Naive thymus-derived CD4-positive, alpha-beta T cell (primary cell): ENCODE measurements at regions not wholly inside any gene's neighbourhood (a gene's known extent, or its start where the extent isn't known, plus 50 kb on each side); places are given as distances from the start of the nearest gene placed in this dataset.

ENCODE experiments used
- ATAC-seq: fragments of 150-1000 bp; cut with Tn5 transposase; 2 replicates; pipeline ENCODE4 v1.10.0; 2021; ENCODE audit warnings: mild to moderate bottlenecking, moderate library complexity
- CTCF ChIA-PET: fragments of 350-600 bp; sonication (Branson Sonifier 250); formaldehyde crosslinking; loops from one replicate; lab custom pipeline; 2021; ENCODE audit warnings: antibody characterized with exemption; lab: Charles Lee
- POLR2A ChIA-PET: fragments of 350-600 bp; sonication (Branson Sonifier 250); formaldehyde crosslinking; loops from one replicate; lab custom pipeline; 2021; ENCODE audit warnings: antibody characterized with exemption, inconsistent platforms; lab: Charles Lee
- DNase-seq, 9 donors: peaks; one replicate each; pipeline versions ENCODE4 v3.0.0 to v3.0.0-alpha.2; 2020 to 2022; ENCODE audit warnings: mixed read lengths in 1 of 9
- H3K27ac ChIP-seq: one replicate; pipeline ENCODE4 v1.7.0; 2013; ENCODE audit warnings: mild to moderate bottlenecking, low read depth, low read length, moderate library complexity
- H3K27me3 ChIP-seq, 2 donors: one replicate each; pipeline ENCODE4 v1.7.0; 2013; ENCODE audit warnings: low read length in 2 of 2, mild to moderate bottlenecking in 2 of 2, moderate library complexity in 2 of 2; ENCODE audit not compliant: control insufficient read depth in 2 of 2, insufficient read depth in 2 of 2
- H3K36me3 ChIP-seq, 3 experiments: 1 replicate in 2 of 3; 2 replicates in 1 of 3; pipeline ENCODE4 v1.7.0; 2013; ENCODE audit warnings: low read length in 3 of 3, mild to moderate bottlenecking in 3 of 3, moderate library complexity in 1 of 3; ENCODE audit not compliant: insufficient read depth in 3 of 3, control insufficient read depth in 2 of 3
- H3K4me1 ChIP-seq, 2 donors: one replicate each; pipeline ENCODE4 v1.7.0; 2013; ENCODE audit warnings: low read length in 2 of 2, mild to moderate bottlenecking in 2 of 2, moderate library complexity in 1 of 2; ENCODE audit not compliant: control insufficient read depth in 2 of 2, insufficient read depth in 2 of 2
- H3K4me3 ChIP-seq: 2 replicates; pipeline ENCODE4 v1.7.0; 2013; ENCODE audit warnings: mild to moderate bottlenecking, low read length
- H3K9me3 ChIP-seq, 3 experiments: 1 replicate in 2 of 3; 2 replicates in 1 of 3; pipeline ENCODE4 v1.7.0; 2013; ENCODE audit warnings: low read length in 3 of 3; ENCODE audit not compliant: control insufficient read depth in 2 of 3
- H3K27ac Mint-ChIP-seq, 9 donors: one replicate each; pipeline ENCODE4 v1.8.0; 2020 to 2022; ENCODE audit warnings: mixed read lengths in 9 of 9, mild to moderate bottlenecking in 8 of 9, moderate library complexity in 5 of 9, inconsistent platforms in 2 of 9
- H3K27me3 Mint-ChIP-seq, 5 donors: one replicate each; pipeline ENCODE4 v1.8.0; 2021 to 2022; ENCODE audit warnings: mixed read lengths in 5 of 5, mild to moderate bottlenecking in 1 of 5
- H3K36me3 Mint-ChIP-seq, 5 donors: one replicate each; pipeline ENCODE4 v1.8.0; 2020 to 2022; ENCODE audit warnings: mixed read lengths in 5 of 5, mild to moderate bottlenecking in 3 of 5, inconsistent platforms in 1 of 5
- H3K4me1 Mint-ChIP-seq, 7 donors: one replicate each; pipeline ENCODE4 v1.8.0; 2020 to 2022; ENCODE audit warnings: mixed read lengths in 7 of 7, mild to moderate bottlenecking in 3 of 7, inconsistent platforms in 1 of 7
- H3K4me3 Mint-ChIP-seq, 10 donors: one replicate each; pipeline ENCODE4 v1.8.0; 2020 to 2022; ENCODE audit warnings: mild to moderate bottlenecking in 10 of 10, mixed read lengths in 10 of 10, moderate library complexity in 6 of 10, inconsistent platforms in 2 of 10
- H3K9me3 Mint-ChIP-seq, 11 donors: one replicate each; pipeline ENCODE4 v1.8.0; 2020 to 2022; ENCODE audit warnings: mixed read lengths in 11 of 11, mild to moderate bottlenecking in 4 of 11, inconsistent platforms in 1 of 11, moderate library complexity in 1 of 11
- intact Hi-C, 2 donors: fragments of 100-400 bp; cut with micrococcal nuclease; formaldehyde crosslinking; loops; one replicate each; pipeline ENCODE4 v1.15.1; 2023

DNA sequence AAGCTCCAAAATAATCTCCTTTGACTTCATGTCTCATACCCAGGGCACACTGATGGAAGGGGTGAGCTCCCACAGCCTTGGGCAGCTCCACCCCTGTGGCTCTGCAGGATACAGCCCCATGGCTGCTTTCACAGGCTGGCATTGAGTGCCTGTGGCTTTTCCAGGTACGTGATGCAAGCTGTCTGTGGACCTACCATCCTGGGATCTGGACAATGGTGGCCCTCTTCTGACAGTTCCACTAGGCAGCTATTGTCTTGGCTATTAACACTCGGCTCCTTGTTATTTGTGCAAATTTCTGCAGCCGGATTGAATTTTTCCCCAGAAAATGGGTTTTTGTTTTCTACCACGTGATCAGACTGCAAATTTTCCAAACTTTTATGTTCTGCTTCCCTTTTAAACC, 634.2 kb downstream of the TSN start:
- intact Hi-C loops, result no loop called here
- ChIA-PET POLR2A (no interaction called here), CTCF (no interaction called here)
- Histone ChIP-seq H3K4me1 (no peaks in the 10 kb centered on the region), H3K36me3 (no peaks in the 10 kb centered on the region), H3K27me3 (no peaks in the 10 kb centered on the region), H3K27ac (no peak overlapping the region), H3K4me3 (no peak overlapping the region), H3K9me3 (peaks cover 0 to 5% (median 0%) of the 10 kb centered on the region in 3 experiments)
- Mint-ChIP-seq H3K4me3 (no peak overlapping the region), H3K27me3 (peaks cover 0 to 4% (median 0%) of the 10 kb centered on the region in 5 donors), H3K4me1 (no peaks in the 10 kb centered on the region), H3K9me3 (peaks cover 5 to 28% (median 14%) of the 10 kb centered on the region in 11 donors), H3K36me3 (peaks cover 0 to 8% (median 0%) of the 10 kb centered on the region in 5 donors), H3K27ac (no peak overlapping the region)
- no peak for DNase-seq
- no peak for ATAC-seq

DNA sequence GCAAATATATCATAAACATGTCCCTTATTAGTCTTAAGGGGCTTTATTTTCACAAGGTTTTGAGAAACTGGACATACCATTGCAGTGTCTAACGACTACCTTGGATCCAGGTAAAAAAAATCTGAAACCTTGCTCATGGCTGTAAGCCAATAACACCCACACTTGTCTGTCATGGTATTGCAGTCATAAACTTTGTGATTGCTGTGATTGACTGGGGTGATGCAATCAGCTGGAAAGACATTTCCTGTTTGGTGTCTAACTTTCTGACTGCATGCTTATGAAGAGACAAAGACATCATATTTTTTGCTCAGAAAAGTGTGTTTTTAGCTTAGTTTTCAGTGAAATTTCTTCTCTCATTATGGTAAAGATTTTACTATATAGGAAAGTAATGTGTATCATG, 635.0 kb downstream of the TSN start:
- Mint-ChIP-seq H3K4me1 (no peaks in the 10 kb centered on the region), H3K4me3 (no peak overlapping the region), H3K9me3 (peaks cover 5 to 31% (median 14%) of the 10 kb centered on the region in 11 donors), H3K27me3 (peaks cover 0 to 4% (median 0%) of the 10 kb centered on the region in 5 donors), H3K27ac (no peak overlapping the region), H3K36me3 (peaks cover 0 to 8% (median 0%) of the 10 kb centered on the region in 5 donors)
- DNase-seq, result no peak
- Histone ChIP-seq H3K27ac (no peak overlapping the region), H3K4me3 (no peak overlapping the region), H3K27me3 (no peaks in the 10 kb centered on the region), H3K9me3 (peaks cover 0 to 5% (median 0%) of the 10 kb centered on the region in 3 experiments), H3K4me1 (no peaks in the 10 kb centered on the region), H3K36me3 (no peaks in the 10 kb centered on the region)
- POLR2A ChIA-PET, result no interaction called here
- CTCF ChIA-PET, result no interaction called here
- ATAC-seq, result no peak
- intact Hi-C loops, result no loop called here

DNA sequence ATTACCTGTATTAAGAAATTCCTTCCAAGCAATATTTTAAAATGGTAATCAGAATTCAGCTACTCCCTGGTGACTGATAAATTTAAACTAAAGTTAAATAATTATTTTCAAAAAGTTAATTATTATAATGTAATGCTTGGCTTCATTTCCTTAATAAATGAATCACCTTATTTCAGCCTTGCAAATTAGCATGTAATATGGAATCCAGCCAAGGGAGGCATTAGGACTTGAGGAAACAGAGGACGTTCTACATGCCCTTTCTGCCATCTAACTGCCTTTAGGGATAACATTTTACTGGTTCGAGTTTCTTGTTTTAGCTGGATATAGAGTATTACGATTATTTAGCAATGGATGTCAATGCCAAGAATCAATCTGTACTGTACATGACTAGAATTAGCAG, 636.3 kb downstream of the TSN start:
- peaks cover 0 to 8% (median 0%) of the 10 kb centered on the region in 5 donors for H3K36me3 Mint-ChIP-seq
- H3K36me3 ChIP-seq, result no peaks in the 10 kb centered on the region
- H3K27ac Mint-ChIP-seq, result no peak overlapping the region
- intact Hi-C loops, result no loop called here
- H3K9me3 ChIP-seq, result peaks cover 0 to 5% (median 0%) of the 10 kb centered on the region in 3 experiments
- no peaks in the 10 kb centered on the region for H3K4me1 Mint-ChIP-seq
- peaks cover 0 to 4% (median 0%) of the 10 kb centered on the region in 5 donors for H3K27me3 Mint-ChIP-seq
- POLR2A ChIA-PET, result no interaction called here
- no peak for ATAC-seq
- DNase-seq, result no peak
- H3K4me3 ChIP-seq, result no peak overlapping the region
- no peaks in the 10 kb centered on the region for H3K27me3 ChIP-seq
- no peaks in the 10 kb centered on the region for H3K4me1 ChIP-seq
- CTCF ChIA-PET, result no interaction called here
- H3K9me3 Mint-ChIP-seq, result peaks cover 5 to 30% (median 14%) of the 10 kb centered on the region in 11 donors
- H3K4me3 Mint-ChIP-seq, result no peak overlapping the region
- no peak overlapping the region for H3K27ac ChIP-seq

DNA sequence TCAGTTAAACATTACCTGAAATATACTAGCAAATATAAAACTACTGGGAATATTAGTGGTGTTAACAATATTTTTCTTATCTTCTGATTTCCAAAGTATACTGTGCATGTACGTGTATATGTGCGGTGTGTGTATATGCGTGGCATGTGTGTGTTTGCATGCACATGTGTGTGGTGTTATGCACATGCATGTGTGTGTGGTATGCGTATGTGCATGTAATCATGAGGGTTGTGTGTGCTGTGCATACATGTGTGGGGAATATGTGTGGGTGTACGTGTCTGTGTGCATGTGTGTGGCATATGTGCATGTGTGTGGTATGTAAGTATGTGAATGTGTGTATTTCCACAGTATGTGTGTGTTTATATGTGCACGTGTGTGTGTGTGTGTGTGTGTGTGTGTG, 640.2 kb downstream of the TSN start:
- Histone ChIP-seq H3K4me1 (no peaks in the 10 kb centered on the region), H3K36me3 (no peaks in the 10 kb centered on the region), H3K27me3 (no peaks in the 10 kb centered on the region), H3K27ac (no peak overlapping the region), H3K4me3 (no peak overlapping the region), H3K9me3 (no peaks in the 10 kb centered on the region)
- no peaks in the 10 kb centered on the region for H3K4me1 Mint-ChIP-seq
- no peak overlapping the region for H3K4me3 Mint-ChIP-seq
- peaks cover 0 to 13% (median 2%) of the 10 kb centered on the region in 11 donors for H3K9me3 Mint-ChIP-seq
- CTCF ChIA-PET, result no interaction called here
- intact Hi-C loops, result no loop called here
- no peak overlapping the region for H3K27ac Mint-ChIP-seq
- POLR2A ChIA-PET, result no interaction called here
- no peaks in the 10 kb centered on the region for H3K27me3 Mint-ChIP-seq
- DNase-seq, result no peak
- peaks cover 0 to 5% (median 0%) of the 10 kb centered on the region in 5 donors for H3K36me3 Mint-ChIP-seq
- no peak for ATAC-seq

DNA sequence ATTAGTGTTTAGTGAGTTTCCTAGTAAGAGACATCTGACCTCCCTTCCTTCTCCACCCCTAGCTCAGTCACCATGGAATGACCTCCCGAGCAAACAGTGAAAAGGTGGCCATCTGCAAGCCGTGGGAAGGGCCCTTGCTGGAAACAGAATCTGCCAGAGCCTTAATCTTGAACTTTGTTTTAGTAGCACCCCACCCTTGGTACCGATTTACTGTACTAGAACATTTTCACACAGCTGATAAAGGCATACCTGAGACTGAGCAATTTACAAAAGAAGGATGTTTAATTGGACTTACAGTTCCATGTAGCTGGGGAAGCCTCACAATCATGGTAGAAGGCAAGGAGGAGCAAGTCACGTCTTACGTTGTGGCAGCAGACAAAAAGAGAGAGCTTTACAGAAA, 655.8 kb downstream of the TSN start:
- ChIA-PET POLR2A (no interaction called here), CTCF (no interaction called here)
- no peaks in the 10 kb centered on the region for H3K27me3 ChIP-seq
- no peak for DNase-seq
- H3K4me1 ChIP-seq, result no peaks in the 10 kb centered on the region
- ATAC-seq, result no peak
- Mint-ChIP-seq H3K36me3 (peaks cover 0 to 5% (median 0%) of the 10 kb centered on the region in 5 donors), H3K27me3 (peaks cover 0 to 6% (median 0%) of the 10 kb centered on the region in 5 donors), H3K4me3 (no peak overlapping the region), H3K27ac (no peak overlapping the region), H3K9me3 (peaks cover 0 to 15% (median 4%) of the 10 kb centered on the region in 11 donors), H3K4me1 (no peaks in the 10 kb centered on the region)
- no peak overlapping the region for H3K4me3 ChIP-seq
- intact Hi-C loops, result no loop called here
- no peaks in the 10 kb centered on the region for H3K36me3 ChIP-seq
- no peak overlapping the region for H3K27ac ChIP-seq
- H3K9me3 ChIP-seq, result no peaks in the 10 kb centered on the region

DNA sequence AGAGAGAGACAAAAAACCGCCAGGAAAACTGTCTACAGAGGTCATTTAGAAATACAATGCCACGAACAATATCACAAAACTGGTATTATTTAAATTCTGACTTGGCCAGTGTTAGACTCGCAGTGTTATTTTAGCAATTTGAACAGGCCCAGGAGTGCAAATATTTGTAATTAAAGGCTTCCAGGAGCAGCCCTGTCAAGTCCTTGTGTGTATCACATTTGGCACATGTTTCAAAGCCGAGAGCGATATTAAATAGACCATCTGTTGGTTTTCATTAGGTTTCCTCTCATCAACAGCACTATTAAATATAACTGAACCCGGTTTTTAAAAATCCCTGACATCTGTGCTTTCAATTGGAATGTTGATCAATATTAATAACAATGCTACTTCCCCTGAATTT, 656.9 kb downstream of the TSN start:
- H3K27ac Mint-ChIP-seq, result no peak overlapping the region
- H3K4me3 Mint-ChIP-seq, result no peak overlapping the region
- peaks cover 0 to 15% (median 4%) of the 10 kb centered on the region in 11 donors for H3K9me3 Mint-ChIP-seq
- Histone ChIP-seq H3K27ac (no peak overlapping the region), H3K4me1 (no peaks in the 10 kb centered on the region), H3K27me3 (no peaks in the 10 kb centered on the region), H3K9me3 (no peaks in the 10 kb centered on the region), H3K36me3 (no peaks in the 10 kb centered on the region), H3K4me3 (no peak overlapping the region)
- no peaks in the 10 kb centered on the region for H3K4me1 Mint-ChIP-seq
- no peak for ATAC-seq
- DNase-seq, result no peak
- intact Hi-C loops, result no loop called here
- peaks cover 0 to 6% (median 0%) of the 10 kb centered on the region in 5 donors for H3K27me3 Mint-ChIP-seq
- ChIA-PET POLR2A (no interaction called here), CTCF (no interaction called here)
- H3K36me3 Mint-ChIP-seq, result peaks cover 0 to 5% (median 0%) of the 10 kb centered on the region in 5 donors

DNA sequence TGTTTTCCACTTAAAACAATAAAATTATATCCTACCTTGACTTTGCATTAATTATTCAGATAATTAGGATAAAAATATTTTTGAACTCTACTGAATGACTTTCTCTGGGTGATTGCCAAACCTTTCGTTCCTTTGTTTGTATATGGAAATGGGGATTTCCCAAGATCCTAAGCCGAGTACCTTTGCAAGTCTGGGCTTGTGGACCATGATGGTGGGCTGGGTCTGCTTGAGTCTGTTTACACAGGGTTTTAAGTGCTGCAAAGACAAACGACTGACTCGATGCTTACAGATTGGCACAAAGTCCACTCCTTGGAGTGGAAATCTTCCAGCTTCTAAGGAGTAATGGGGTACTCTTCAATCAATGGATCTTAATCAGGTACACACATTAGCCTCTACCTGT, 659.5 kb downstream of the TSN start:
- Mint-ChIP-seq H3K9me3 (peaks cover 0 to 15% (median 4%) of the 10 kb centered on the region in 11 donors), H3K27me3 (peaks cover 0 to 6% (median 0%) of the 10 kb centered on the region in 5 donors), H3K27ac (no peak overlapping the region), H3K4me1 (no peaks in the 10 kb centered on the region), H3K4me3 (no peak overlapping the region), H3K36me3 (peaks cover 0 to 5% (median 0%) of the 10 kb centered on the region in 5 donors)
- H3K27me3 ChIP-seq, result no peaks in the 10 kb centered on the region
- no peak overlapping the region for H3K4me3 ChIP-seq
- intact Hi-C loops, result no loop called here
- H3K36me3 ChIP-seq, result no peaks in the 10 kb centered on the region
- CTCF ChIA-PET, result no interaction called here
- peaks cover 0 to 3% (median 0%) of the 10 kb centered on the region in 3 experiments for H3K9me3 ChIP-seq
- no peak for ATAC-seq
- POLR2A ChIA-PET, result no interaction called here
- DNase-seq, result no peak
- no peak overlapping the region for H3K27ac ChIP-seq
- no peaks in the 10 kb centered on the region for H3K4me1 ChIP-seq
